Testis (tissue), 2 donors: ENCODE measurements at regions not wholly inside any gene's neighbourhood (a gene's known extent, or its start where the extent isn't known, plus 50 kb on each side); places are given as distances from the start of the nearest gene placed in this dataset.

Experiments used
- POLR2A ChIP-seq: fragments of 450-650 bp; IDR thresholded peaks from one replicate; pipeline ENCODE4 v1.6.1; 2017; ENCODE audit warnings: antibody characterized with exemption, mild to moderate bottlenecking, moderate library complexity
- TF ChIP-seq, protein P1 (sequence below), 3 experiments: fragments of 450-650 bp in 2 of 3; fragments of 200-600 bp in 1 of 3; sonication (generic) in 1 of 3; IDR thresholded peaks; one replicate each; pipeline ENCODE4 v1.5.1; 2016 to 2019; ENCODE audit warnings: antibody characterized with exemption in 3 of 3, mild to moderate bottlenecking in 2 of 3, moderate library complexity in 1 of 3

DNA sequence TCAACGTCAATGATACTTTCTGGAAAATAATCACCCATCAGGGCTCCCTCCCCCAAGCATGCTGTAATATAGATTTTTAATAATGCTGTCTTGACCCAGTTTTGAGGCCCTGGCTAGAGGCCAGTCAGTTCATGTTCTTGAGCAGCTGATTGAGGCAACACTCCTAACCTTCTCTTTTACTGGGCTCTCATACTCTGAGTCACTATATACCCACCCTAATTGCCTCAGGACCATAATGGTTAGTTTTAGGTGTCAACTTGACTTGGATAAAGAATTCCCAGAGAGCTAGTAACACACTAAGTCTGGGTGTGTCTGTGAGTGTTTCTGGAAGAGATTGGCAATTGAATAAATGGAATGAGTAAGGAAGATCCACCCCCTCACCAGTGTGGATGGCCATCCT is 527.0 kb upstream of the ATP2B1 start:
- no peak for TF ChIP-seq POLR2A
- TF ChIP-seq, protein P1, sequence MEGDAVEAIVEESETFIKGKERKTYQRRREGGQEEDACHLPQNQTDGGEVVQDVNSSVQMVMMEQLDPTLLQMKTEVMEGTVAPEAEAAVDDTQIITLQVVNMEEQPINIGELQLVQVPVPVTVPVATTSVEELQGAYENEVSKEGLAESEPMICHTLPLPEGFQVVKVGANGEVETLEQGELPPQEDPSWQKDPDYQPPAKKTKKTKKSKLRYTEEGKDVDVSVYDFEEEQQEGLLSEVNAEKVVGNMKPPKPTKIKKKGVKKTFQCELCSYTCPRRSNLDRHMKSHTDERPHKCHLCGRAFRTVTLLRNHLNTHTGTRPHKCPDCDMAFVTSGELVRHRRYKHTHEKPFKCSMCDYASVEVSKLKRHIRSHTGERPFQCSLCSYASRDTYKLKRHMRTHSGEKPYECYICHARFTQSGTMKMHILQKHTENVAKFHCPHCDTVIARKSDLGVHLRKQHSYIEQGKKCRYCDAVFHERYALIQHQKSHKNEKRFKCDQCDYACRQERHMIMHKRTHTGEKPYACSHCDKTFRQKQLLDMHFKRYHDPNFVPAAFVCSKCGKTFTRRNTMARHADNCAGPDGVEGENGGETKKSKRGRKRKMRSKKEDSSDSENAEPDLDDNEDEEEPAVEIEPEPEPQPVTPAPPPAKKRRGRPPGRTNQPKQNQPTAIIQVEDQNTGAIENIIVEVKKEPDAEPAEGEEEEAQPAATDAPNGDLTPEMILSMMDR (IDR thresholded peaks at IDR 0.05): no peak
